GM23338 (cell line): ENCODE measurements at regions not wholly inside any gene's neighbourhood (a gene's known extent, or its start where the extent isn't known, plus 50 kb on each side); places are given as distances from the start of the nearest gene placed in this dataset.

ENCODE experiments used
- ATAC-seq: fragments of 200-7000 bp; cut with Tn5 transposase; 3 replicates; pipeline ENCODE4 v1.9.1; 2020
- DNase-seq: peaks from one replicate; pipeline ENCODE4 v3.0.0-alpha.2; 2015; ENCODE audit warnings: low spot score
- H2AFZ ChIP-seq: fragments of 200-600 bp; sonication (generic); 2 replicates; pipeline ENCODE4 v1.8.0; 2016; ENCODE audit warnings: antibody characterized with exemption, mild to moderate bottlenecking, moderate library complexity
- H3F3A ChIP-seq: fragments of 200-600 bp; sonication (generic); replicated peaks from 2 replicates; pipeline ENCODE4 v1.8.0; 2017; ENCODE audit warnings: antibody characterized with exemption, mixed run types, low read depth
- H3K27ac ChIP-seq: fragments of 200-600 bp; sonication (generic); 2 replicates; pipeline ENCODE4 v1.6.1; 2016; ENCODE audit warnings: low read depth
- H3K27me3 ChIP-seq: fragments of 200-600 bp; sonication (generic); 2 replicates; pipeline ENCODE4 v1.8.0; 2016; ENCODE audit warnings: mild to moderate bottlenecking, mixed run types, moderate library complexity; ENCODE audit not compliant: insufficient read depth
- H3K36me3 ChIP-seq: fragments of 200-600 bp; sonication (generic); 2 replicates; pipeline ENCODE4 v1.8.0; 2016; ENCODE audit warnings: mild to moderate bottlenecking; ENCODE audit not compliant: insufficient read depth
- H3K4me1 ChIP-seq: fragments of 200-600 bp; sonication (generic); 2 replicates; pipeline ENCODE4 v1.8.0; 2016; ENCODE audit warnings: mild to moderate bottlenecking, moderate library complexity; ENCODE audit not compliant: insufficient read depth
- H3K4me2 ChIP-seq: fragments of 200-600 bp; sonication (generic); 2 replicates; pipeline ENCODE4 v1.7.1; 2017; ENCODE audit warnings: mixed run types
- H3K4me3 ChIP-seq: fragments of 200-600 bp; sonication (generic); 2 replicates; pipeline ENCODE4 v1.6.1; 2016; ENCODE audit warnings: mixed run types
- H3K79me2 ChIP-seq: fragments of 200-600 bp; sonication (generic); replicated peaks from 2 replicates; pipeline ENCODE4 v1.8.0; 2017; ENCODE audit warnings: mild to moderate bottlenecking; ENCODE audit not compliant: insufficient read depth
- H3K9me2 ChIP-seq: fragments of 200-600 bp; sonication (generic); 2 replicates; pipeline ENCODE4 v1.8.0; 2017; ENCODE audit not compliant: insufficient read depth
- H4K20me1 ChIP-seq: fragments of 200-600 bp; sonication (generic); replicated peaks from 2 replicates; pipeline ENCODE4 v1.8.0; 2017; ENCODE audit warnings: mild to moderate bottlenecking; ENCODE audit not compliant: insufficient read depth
- H3K27ac Mint-ChIP-seq: 2 replicates; pipeline ENCODE4 v1.8.0; 2020; ENCODE audit warnings: inconsistent platforms, mild to moderate bottlenecking, moderate library complexity, mixed read lengths
- H3K27me3 Mint-ChIP-seq: 3 replicates; pipeline ENCODE4 v1.8.0; 2022; ENCODE audit warnings: low read depth, mild to moderate bottlenecking, moderate library complexity, mixed read lengths, inconsistent platforms; ENCODE audit not compliant: insufficient read depth, poor library complexity
- H3K36me3 Mint-ChIP-seq: 3 replicates; pipeline ENCODE4 v1.8.0; 2021; ENCODE audit warnings: low read depth, mild to moderate bottlenecking, inconsistent platforms, moderate library complexity, mixed read lengths
- H3K4me1 Mint-ChIP-seq: 3 replicates; pipeline ENCODE4 v1.8.0; 2020; ENCODE audit warnings: mild to moderate bottlenecking, inconsistent platforms, mixed read lengths
- H3K4me3 Mint-ChIP-seq: 3 replicates; pipeline ENCODE4 v1.8.0; 2021; ENCODE audit warnings: moderate library complexity, mild to moderate bottlenecking, inconsistent platforms, mixed read lengths
- H3K9me3 Mint-ChIP-seq: 3 replicates; pipeline ENCODE4 v1.8.0; 2020; ENCODE audit warnings: moderate library complexity, mild to moderate bottlenecking, inconsistent platforms, mixed read lengths
- CREB1 ChIP-seq: fragments of 250-450 bp; sonication (Bioruptor Pico); IDR thresholded peaks from 2 replicates; pipeline ENCODE4 v1.5.0; 2020; ENCODE audit warnings: low read depth, mild to moderate bottlenecking, moderate library complexity
- CTCF ChIP-seq, 2 experiments: fragments of 200-600 bp in 1 of 2; sonication (generic) in 1 of 2; conservative IDR thresholded peaks; 2 replicates each; pipeline versions ENCODE4 v1.5.1 to v1.6.1; 2016 to 2017; ENCODE audit warnings: antibody characterized with exemption in 2 of 2, low read depth in 2 of 2, mild to moderate bottlenecking in 2 of 2, moderate library complexity in 1 of 2
- ETS1 ChIP-seq: IDR thresholded peaks from 2 replicates; pipeline ENCODE4 v1.6.1; 2016; ENCODE audit warnings: antibody characterized with exemption
- EZH2 ChIP-seq: fragments of 200-600 bp; sonication (generic); IDR thresholded peaks from one replicate; pipeline ENCODE4 v1.8.0; 2017; ENCODE audit warnings: antibody characterized with exemption, mild to moderate bottlenecking, low read depth; ENCODE audit not compliant: unreplicated experiment
- EZH2phosphoT487 ChIP-seq: fragments of 200-600 bp; sonication (generic); IDR thresholded peaks from one replicate; pipeline ENCODE4 v1.8.1; 2018; ENCODE audit warnings: antibody characterized with exemption; ENCODE audit not compliant: unreplicated experiment
- JUNB ChIP-seq: IDR thresholded peaks from one replicate; pipeline ENCODE4 v1.6.1; 2016; ENCODE audit warnings: antibody characterized with exemption; ENCODE audit not compliant: unreplicated experiment
- NANOG ChIP-seq: IDR thresholded peaks from 2 replicates; pipeline ENCODE4 v1.6.1; 2016; ENCODE audit warnings: antibody characterized with exemption, borderline replicate concordance
- POLR2AphosphoS5 ChIP-seq: IDR thresholded peaks from 2 replicates; pipeline ENCODE4 v1.6.1; 2016; ENCODE audit warnings: antibody characterized with exemption, low read depth
- REST ChIP-seq: IDR thresholded peaks from one replicate; pipeline ENCODE4 v1.6.1; 2018; ENCODE audit warnings: antibody characterized with exemption; ENCODE audit not compliant: unreplicated experiment
- STAT1 ChIP-seq: IDR thresholded peaks from one replicate; pipeline ENCODE4 v1.6.1; 2016; ENCODE audit warnings: antibody characterized with exemption; ENCODE audit not compliant: unreplicated experiment
- ZNF114 ChIP-seq: fragments of 250-450 bp; sonication (Bioruptor Pico); IDR thresholded peaks from 2 replicates; pipeline ENCODE4 v1.5.0; 2020; ENCODE audit warnings: mild to moderate bottlenecking, moderate library complexity
- ZNF331 ChIP-seq: fragments of 250-450 bp; sonication (Bioruptor Pico); IDR thresholded peaks from 2 replicates; pipeline ENCODE4 v1.5.0; 2020; ENCODE audit warnings: low read depth, mild to moderate bottlenecking, moderate library complexity
- ZNF462 ChIP-seq: fragments of 250-450 bp; sonication (Bioruptor Pico); IDR thresholded peaks from 2 replicates; pipeline ENCODE4 v1.5.0; 2020; ENCODE audit warnings: mild to moderate bottlenecking, moderate library complexity

- H3K4me1 Mint-ChIP-seq = no peaks in the 10 kb centered on the region
- H3K27ac Mint-ChIP-seq = no peak overlapping the region
Measured at GRCh38 chr16:11476676-11477075, 110.0 kb downstream of the LITAF start.

More at GRCh38 chr16:11476676-11477075, 110.0 kb downstream of the LITAF start:
- Histone ChIP-seq H3K4me1 (no peaks in the 10 kb centered on the region), H2AFZ (no peak overlapping the region), H3K36me3 (no peaks in the 10 kb centered on the region), H3K4me3 (no peak overlapping the region), H3K79me2 (no peaks in the 10 kb centered on the region), H3F3A (no peaks in the 10 kb centered on the region), H3K27me3 (no peaks in the 10 kb centered on the region), H3K27ac (no peak overlapping the region), H3K4me2 (no peak overlapping the region), H3K9me2 (no peaks in the 10 kb centered on the region), H4K20me1 (no peaks in the 10 kb centered on the region)
- TF ChIP-seq JUNB (no peak), EZH2phosphoT487 (no peak), ZNF114 (CRISPR knock-in tag) (no peak), CREB1 (no peak), ZNF462 (CRISPR knock-in tag) (no peak), STAT1 (no peak), EZH2 (no peak), ETS1 (no peak), REST (no peak), CTCF (conservative IDR thresholded peaks at IDR 0.05; ENCODE audit: low read depth in 2 of 2) (no peak), POLR2AphosphoS5 (no peak), NANOG (no peak), ZNF331 (CRISPR knock-in tag) (no peak)
- DNase-seq (no peak), ATAC-seq (no peak)
- Mint-ChIP-seq H3K9me3 (peaks cover 11% of the 10 kb centered on the region), H3K4me3 (no peak overlapping the region), H3K27me3 (peaks cover 12% of the 10 kb centered on the region), H3K36me3 (0 out of 3 replicates have a peak, but pooled peaks cover 3% of the 10 kb centered on the region)
